ENCODE measurements at regions not wholly inside any gene's neighbourhood (a gene's known extent, or its start where the extent isn't known, plus 50 kb on each side); places are given as distances from the start of the nearest gene placed in this dataset.

GRCh38 chr2:238650536-238650935 lies 197.3 kb upstream of the TWIST2 start:
- Histone ChIP-seq H3K4me3 (ENCODE audit: low read depth in 1 of 3, low read length in 3 of 3) (no peak overlapping the region), H3K9me3 (ENCODE audit: control insufficient read depth in 4 of 4, low read length in 3 of 4) (no peaks in the 10 kb centered on the region), H3K27me3 (ENCODE audit: control insufficient read depth in 4 of 4, insufficient read depth in 4 of 4, low read length in 3 of 4) (no peaks in the 10 kb centered on the region), H3K36me3 (ENCODE audit: control insufficient read depth in 4 of 4, insufficient read depth in 3 of 4, low read depth in 1 of 4, low read length in 3 of 4) (no peaks in the 10 kb centered on the region), H3K4me1 (ENCODE audit: control insufficient read depth in 4 of 4, insufficient read depth in 4 of 4, low read length in 3 of 4) (no peaks in the 10 kb centered on the region), H3K27ac (ENCODE audit: low read depth in 1 of 2, low read length in 2 of 2) (no peak overlapping the region), H3K9ac (ENCODE audit: low read depth in 1 of 2, low read length in 2 of 2) (no peak overlapping the region)
- 85% methylated on average over 5 of the region's 5 CpGs for WGBS
- TF ChIP-seq TAF1 (conservative IDR thresholded peaks at IDR 0.05) (no peak), REST (IDR thresholded peaks at IDR 0.05) (no peak), HNF4A (conservative IDR thresholded peaks at IDR 0.05) (no peak), MAX (IDR thresholded peaks at IDR 0.05) (no peak), FOXA1 (IDR thresholded peaks at IDR 0.05) (no peak), CTCF (IDR thresholded peaks at IDR 0.05; ENCODE audit: low read depth, low read length, missing input control) (no peak), SP1 (IDR thresholded peaks at IDR 0.05) (no peak), FOXA2 (IDR thresholded peaks at IDR 0.05) (no peak), RAD21 (IDR thresholded peaks at IDR 0.05) (no peak), ATF3 (IDR thresholded peaks at IDR 0.05) (no peak), YY1 (IDR thresholded peaks at IDR 0.05) (no peak), ZBTB33 (IDR thresholded peaks at IDR 0.05) (no peak), RXRA (IDR thresholded peaks at IDR 0.05) (no peak), GABPA (IDR thresholded peaks at IDR 0.05 in 1 of 2, conservative IDR thresholded peaks at IDR 0.05 in 1 of 2) (no peak), JUND (IDR thresholded peaks at IDR 0.05) (no peak)
- DNase-seq (ENCODE audit: low spot score): no peak
